H1 (cell line): ENCODE measurements at regions not wholly inside any gene's neighbourhood (a gene's known extent, or its start where the extent isn't known, plus 50 kb on each side); places are given as distances from the start of the nearest gene placed in this dataset.

ENCODE experiments used
- CHD7 ChIP-seq: fragments of 300-600 bp; sonication (generic); IDR thresholded peaks from 2 replicates; pipeline ENCODE4 v1.7.1; 2012; ENCODE audit warnings: low read length, moderate library complexity, mild to moderate bottlenecking, inconsistent platforms; ENCODE audit not compliant: insufficient replicate concordance
- SIRT6 ChIP-seq: IDR thresholded peaks from one replicate; pipeline ENCODE4 v1.7.1; 2012; ENCODE audit warnings: low read length, inconsistent platforms
- TAF1 ChIP-seq: IDR thresholded peaks from 2 replicates; pipeline ENCODE4 v1.6.1; 2011; ENCODE audit warnings: mild to moderate bottlenecking, low read depth, low read length
- YY1 ChIP-seq: IDR thresholded peaks from 2 replicates; pipeline ENCODE4 v1.6.1; 2011; ENCODE audit warnings: low read depth, mild to moderate bottlenecking, low read length

- TF ChIP-seq CHD7 (no peak), TAF1 (no peak), YY1 (no peak), SIRT6 (no peak)
These were observed 449.0 kb upstream of the ID2 start (continued) for GRCh38 chr2:8232871-8233270.
